ENCODE measurements at regions not wholly inside any gene's neighbourhood (a gene's known extent, or its start where the extent isn't known, plus 50 kb on each side); places are given as distances from the start of the nearest gene placed in this dataset.

- no peak overlapping the region for H3K4me3 ChIP-seq (ENCODE audit: low read depth, low read length)
- no peak for TF ChIP-seq CTCF (IDR thresholded peaks at IDR 0.05; ENCODE audit: insufficient read depth, low read depth, low read length)
- no peak for DNase-seq (ENCODE audit: low read depth)
Measured at GRCh38 chr12:127035011-127035879, 1231.7 kb upstream of the TMEM132C start.

GRCh38 chr12:127038152-127038551 is 1228.8 kb upstream of the TMEM132C start:
- DNase-seq (ENCODE audit: low read depth) = no peak

GRCh38 chr12:127038761-127039160 is 1228.2 kb upstream of the TMEM132C start:
- no peak overlapping the region for H3K4me3 ChIP-seq (ENCODE audit: low read depth, low read length)
- DNase-seq (ENCODE audit: low read depth) = no peak
- TF ChIP-seq CTCF (IDR thresholded peaks at IDR 0.05; ENCODE audit: insufficient read depth, low read depth, low read length) = no peak

More at GRCh38 chr12:127038152-127038551, 1228.8 kb upstream of the TMEM132C start:
- no peak for TF ChIP-seq CTCF (IDR thresholded peaks at IDR 0.05; ENCODE audit: insufficient read depth, low read depth, low read length)
- H3K4me3 ChIP-seq (ENCODE audit: low read depth, low read length) = no peak overlapping the region

- no peak overlapping the region for H3K4me3 ChIP-seq (ENCODE audit: low read depth, low read length)
- TF ChIP-seq CTCF (IDR thresholded peaks at IDR 0.05; ENCODE audit: insufficient read depth, low read depth, low read length) = no peak
- DNase-seq (ENCODE audit: low read depth) = no peak
Measured at GRCh38 chr12:127041985-127042625, 1224.9 kb upstream of the TMEM132C start.

GRCh38 chr12:127043731-127044130 is 1223.2 kb upstream of the TMEM132C start:
- TF ChIP-seq CTCF (IDR thresholded peaks at IDR 0.05; ENCODE audit: insufficient read depth, low read depth, low read length) = no peak
- no peak overlapping the region for H3K4me3 ChIP-seq (ENCODE audit: low read depth, low read length)
- no peak for DNase-seq (ENCODE audit: low read depth)

- H3K4me3 ChIP-seq (ENCODE audit: low read depth, low read length) = no peak overlapping the region
- no peak for TF ChIP-seq CTCF (IDR thresholded peaks at IDR 0.05; ENCODE audit: insufficient read depth, low read depth, low read length)
- no peak for DNase-seq (ENCODE audit: low read depth)
Measured at GRCh38 chr12:127044836-127045235, 1222.1 kb upstream of the TMEM132C start.
